OCI-LY3 (cell line): ENCODE measurements at regions not wholly inside any gene's neighbourhood (a gene's known extent, or its start where the extent isn't known, plus 50 kb on each side); places are given as distances from the start of the nearest gene placed in this dataset.
A peak's percentile ranks its signal among the peaks of the same experiment; 100 is the strongest.

Experiments used
- CTCF ChIP-seq: fragments of 200-600, 300-600 bp; sonication (generic); IDR thresholded peaks from 2 replicates; pipeline ENCODE4 v1.5.1; 2014; ENCODE audit warnings: antibody characterized with exemption, low read length, low read depth
- EZH2phosphoT487 ChIP-seq: fragments of 200-600 bp; shearing (Covaris generic); IDR thresholded peaks from 2 replicates; pipeline ENCODE4 v1.6.1; 2018; ENCODE audit warnings: antibody characterized with exemption, mixed run types, low read depth

GRCh38 chr14:106872611-106873446, 1346.4 kb downstream of the TMEM121 start:
- TF ChIP-seq CTCF (peak; percentile 57), EZH2phosphoT487 (no peak)
